IMR-90 (cell line): ENCODE measurements at regions not wholly inside any gene's neighbourhood (a gene's known extent, or its start where the extent isn't known, plus 50 kb on each side); places are given as distances from the start of the nearest gene placed in this dataset.

Experiments
- CTCF ChIP-seq: conservative IDR thresholded peaks from 2 replicates; pipeline ENCODE4 v1.5.1; 2012; ENCODE audit warnings: mild to moderate bottlenecking, low read depth, low read length, improper control_type of control experiment
- POLR2A ChIP-seq: IDR thresholded peaks from 2 replicates; pipeline ENCODE4 v1.6.1; 2012; ENCODE audit warnings: mild to moderate bottlenecking, low read depth, low read length

- no peak for TF ChIP-seq CTCF
- TF ChIP-seq POLR2A = no peak
Measured at GRCh38 chr18:2414235-2414634, 157.1 kb downstream of the METTL4 start.
